ENCODE measurements at regions not wholly inside any gene's neighbourhood (a gene's known extent, or its start where the extent isn't known, plus 50 kb on each side); places are given as distances from the start of the nearest gene placed in this dataset.

DNA sequence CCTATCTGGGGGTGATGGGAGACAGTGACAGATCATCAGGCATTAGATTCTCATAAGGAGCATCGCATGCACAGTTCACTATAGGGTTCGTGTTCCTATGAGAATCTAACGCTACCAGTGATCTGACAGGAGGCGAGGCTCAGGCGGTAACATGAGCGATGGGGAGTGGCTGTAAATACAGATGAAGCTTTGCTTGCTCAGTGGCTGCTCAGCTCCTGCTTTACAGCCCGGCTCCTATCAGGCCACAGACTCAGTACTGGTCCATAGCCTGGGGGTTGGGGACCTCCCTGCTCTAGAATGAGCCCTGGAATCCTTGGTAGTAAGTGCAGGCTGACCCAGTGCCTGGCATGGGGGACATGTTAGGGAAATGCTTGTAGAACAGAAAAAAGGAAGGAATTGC is 426.0 kb downstream of the TYW1 start:
- DNase-seq (ENCODE audit: low read depth in 2 of 2) = no peak

DNA sequence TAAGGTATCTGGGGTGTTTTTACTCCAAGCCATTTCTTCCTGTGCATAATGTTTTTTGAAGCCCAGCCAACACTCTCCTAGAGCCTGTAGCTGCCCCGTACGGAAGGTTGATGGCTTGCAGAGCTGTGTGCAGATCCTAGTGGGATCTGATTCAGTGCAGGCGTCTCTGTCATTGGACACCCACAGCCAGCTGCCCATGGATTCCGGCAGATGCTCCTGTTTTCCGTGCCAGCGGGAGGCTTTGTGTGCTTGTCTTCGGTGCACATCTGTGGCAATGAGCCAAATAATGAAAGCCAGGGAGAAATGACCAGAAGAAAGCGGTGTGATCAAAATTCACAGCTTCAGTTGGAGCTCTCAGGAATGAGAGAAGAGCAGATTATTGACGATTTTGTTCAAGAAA is 426.4 kb downstream of the TYW1 start:
- DNase-seq (ENCODE audit: low read depth in 2 of 2) = no peak

DNA sequence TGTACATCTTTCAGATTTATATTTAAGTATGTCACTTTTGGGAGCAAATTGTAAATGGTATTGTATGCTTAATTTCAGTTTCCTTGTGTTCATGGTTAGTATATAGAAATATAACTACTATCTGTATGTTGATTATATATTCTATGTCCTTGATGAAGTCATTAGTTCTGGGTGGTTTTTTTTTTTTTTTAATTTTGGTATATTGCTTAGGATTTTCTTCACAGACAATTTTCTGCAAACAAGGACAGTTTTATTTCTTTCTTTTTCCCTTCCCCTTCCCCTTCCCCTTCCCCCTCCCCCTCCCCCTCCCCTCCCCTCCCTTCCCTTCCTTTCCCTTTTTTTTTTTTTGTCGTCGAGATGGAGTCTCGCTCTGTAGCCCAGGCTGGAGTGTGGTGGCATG is 430.0 kb downstream of the TYW1 start:
- no peak for DNase-seq (ENCODE audit: low read depth in 2 of 2)

DNA sequence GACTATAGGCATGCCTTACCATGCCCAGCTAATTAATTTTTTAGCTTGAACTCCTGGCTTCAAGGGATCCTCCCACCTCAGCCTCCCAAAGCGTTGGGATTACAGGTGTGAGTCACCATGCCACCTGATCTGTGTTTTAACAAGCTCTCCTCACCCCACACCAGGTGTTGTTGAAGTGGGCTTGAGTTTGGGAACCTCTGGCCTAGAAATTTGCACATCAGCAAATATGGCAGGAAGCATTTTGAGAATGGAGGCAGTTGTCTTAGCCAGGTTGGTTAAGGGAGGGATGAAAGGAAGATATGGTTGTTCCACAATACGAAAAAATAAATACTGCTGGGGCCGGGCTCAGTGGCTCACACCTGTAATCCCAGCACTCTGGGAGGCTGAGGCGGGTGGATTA is 433.1 kb downstream of the TYW1 start:
- no peak for DNase-seq (ENCODE audit: low read depth in 2 of 2)

DNA sequence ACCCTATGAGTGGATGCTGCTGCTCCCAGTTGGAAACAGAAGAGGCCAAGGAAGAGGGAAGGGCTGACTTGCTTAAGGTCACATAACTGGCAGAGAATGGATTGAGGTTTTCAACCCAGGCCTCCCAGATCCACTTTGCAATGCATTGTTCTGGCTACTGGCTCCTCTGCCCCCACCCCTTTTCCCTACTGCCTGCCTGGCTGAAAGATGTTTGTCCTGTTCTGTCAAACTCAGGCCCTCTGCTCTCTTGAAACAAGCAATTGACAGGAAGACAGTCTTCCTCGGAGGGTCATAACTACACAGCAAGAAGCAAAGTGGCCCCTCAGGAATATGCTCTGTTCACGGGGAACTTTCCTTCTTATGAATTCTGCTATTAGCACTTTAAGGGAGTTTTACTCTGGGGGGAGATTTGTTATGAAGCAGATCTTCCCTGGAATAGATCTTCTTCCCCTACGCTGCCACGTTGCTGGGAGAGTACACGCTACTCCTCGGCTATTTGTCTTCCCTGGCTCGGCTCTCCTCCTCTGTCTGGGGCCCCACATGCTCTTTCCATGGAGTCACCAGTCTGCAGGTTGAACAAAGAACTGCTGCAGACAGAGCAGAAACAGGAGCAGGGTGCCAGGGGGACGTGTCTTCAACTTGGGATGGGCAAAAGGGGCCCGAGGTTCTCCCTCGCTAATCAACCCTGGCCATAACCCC is 436.1 kb downstream of the TYW1 start:
- no peak for DNase-seq (ENCODE audit: low read depth in 2 of 2)

DNA sequence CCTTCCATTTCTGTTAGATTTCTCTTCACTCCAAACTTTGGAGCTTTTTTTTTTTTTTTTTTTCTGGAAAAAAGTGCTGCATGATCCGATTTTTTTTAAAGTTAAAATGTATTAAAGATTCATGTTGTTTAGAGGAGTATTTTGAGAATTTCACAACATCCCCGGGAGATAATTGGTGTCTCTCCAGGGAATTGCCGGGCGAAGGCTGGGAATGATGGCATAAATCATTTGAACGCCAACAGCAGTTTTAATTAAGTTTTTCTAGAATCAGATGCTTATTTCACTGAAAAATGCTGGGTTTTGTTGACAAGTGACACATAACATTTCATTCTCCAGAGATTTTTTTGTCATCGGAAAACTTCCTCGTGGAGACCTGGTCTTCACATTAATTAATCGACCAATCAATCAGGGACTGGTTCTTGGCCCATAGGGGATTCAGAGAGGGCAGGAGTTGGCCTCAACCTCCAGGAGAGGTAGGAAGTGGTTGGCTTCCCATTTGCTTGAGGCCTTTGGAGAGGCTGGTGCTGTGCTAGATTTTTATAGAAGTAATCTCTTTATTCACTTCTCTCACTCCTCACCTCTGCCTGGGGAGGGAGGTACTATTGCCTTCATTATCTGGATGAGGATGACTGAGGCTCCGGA is 439.4 kb downstream of the TYW1 start:
- no peak for DNase-seq (ENCODE audit: low read depth in 2 of 2)

DNA sequence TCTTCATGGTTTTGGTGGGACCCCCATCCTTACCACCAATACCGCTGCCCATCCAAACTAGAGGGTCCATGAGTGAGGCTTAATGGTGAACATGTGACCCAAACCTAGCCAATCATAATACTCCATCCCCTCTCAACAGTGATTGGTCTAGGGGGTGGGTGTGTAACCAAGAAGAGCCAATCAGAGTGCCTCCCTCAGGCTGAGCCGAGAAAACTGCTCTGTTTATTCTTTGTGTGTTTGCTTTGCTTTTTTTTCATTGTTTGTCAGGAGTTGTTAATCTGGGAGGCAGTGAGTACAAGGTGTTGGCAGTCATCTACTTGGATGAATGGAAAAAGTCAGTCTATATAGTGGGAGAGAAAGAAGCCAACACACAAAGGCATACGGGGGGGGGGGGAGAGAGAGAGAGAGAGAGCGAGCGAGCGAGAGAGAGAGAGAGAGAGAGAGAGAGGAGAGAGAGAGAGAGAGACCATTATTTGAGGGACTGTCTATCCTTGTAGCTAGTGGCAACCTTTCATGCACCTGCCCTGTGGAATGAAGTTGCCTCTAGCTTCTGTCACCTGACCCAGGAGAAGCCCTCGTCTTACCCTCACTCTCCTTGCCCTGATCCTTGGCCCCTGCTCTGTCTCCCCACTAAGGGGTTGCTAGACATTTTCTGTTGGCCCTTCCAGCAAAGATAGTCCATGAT is 441.7 kb downstream of the TYW1 start:
- no peak for DNase-seq (ENCODE audit: low read depth in 2 of 2)

DNA sequence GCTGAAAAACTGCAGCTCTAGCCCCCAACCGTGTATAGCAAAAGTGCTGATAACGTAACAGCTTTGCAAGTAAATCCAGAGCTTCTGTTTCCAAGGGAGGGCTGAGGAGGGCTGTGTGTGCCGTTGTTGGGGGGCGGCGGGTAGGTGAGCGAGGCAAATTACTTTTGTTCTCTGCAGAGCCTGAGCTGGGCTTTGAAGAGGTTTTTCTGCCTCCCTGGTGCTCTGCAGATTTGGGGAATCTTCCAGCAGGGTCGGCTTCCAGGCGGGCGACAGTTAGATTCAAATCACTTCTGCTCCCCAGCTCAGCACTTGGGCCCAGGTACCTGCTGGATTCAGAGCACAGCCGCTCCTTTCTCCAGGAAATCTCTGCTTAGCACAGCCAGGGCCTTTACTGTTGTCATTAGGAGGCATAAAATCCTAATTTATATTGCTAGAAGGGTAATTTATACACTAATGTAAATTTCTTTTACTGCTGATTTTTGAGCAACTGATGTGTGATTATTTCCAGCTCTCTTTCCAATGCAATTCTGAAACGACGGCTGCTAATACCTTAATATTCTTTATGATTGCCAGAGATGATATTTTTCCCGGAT is 442.4 kb downstream of the TYW1 start:
- DNase-seq (ENCODE audit: low read depth in 2 of 2) = no peak

DNA sequence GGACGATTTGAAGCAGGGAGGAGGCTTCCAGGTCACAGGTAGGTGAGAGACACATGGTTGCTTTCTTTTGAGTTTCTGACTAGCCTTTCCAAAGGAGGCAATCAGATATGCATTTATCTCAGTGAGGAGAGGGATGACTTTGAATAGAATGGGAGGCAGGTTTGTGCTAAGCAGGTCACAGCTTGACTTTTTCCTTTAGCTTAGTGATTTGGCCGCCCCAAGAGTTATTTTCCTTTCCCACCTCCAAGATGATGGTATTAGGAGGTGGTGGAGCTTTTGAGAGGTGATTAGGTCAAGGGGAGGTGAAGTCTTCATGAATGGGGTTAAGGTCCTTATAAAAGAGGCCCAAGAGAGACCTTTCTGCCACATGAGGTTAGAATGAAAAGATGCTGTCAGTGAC is 443.7 kb downstream of the TYW1 start:
- no peak for DNase-seq (ENCODE audit: low read depth in 2 of 2)

DNA sequence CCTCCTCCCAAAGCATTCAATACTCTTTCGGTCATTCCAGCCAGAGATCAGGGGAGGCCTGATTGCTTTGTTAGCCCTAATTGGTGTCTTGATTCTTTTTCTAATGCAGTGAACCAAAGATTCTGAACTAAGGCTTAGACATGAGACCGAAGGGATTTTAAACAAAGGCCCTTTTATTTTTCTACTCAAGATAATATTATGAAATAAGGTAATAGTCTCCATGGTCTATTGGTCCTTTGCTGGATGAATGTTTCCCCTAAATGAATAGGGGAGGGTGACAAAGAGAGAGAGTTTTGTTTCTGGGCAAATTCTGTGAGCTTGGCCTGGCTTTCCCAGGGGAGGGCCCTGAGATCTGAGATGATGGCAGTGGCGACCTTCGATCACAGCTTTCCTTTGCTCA is 449.1 kb downstream of the TYW1 start:
- DNase-seq (ENCODE audit: low read depth in 2 of 2) = no peak

DNA sequence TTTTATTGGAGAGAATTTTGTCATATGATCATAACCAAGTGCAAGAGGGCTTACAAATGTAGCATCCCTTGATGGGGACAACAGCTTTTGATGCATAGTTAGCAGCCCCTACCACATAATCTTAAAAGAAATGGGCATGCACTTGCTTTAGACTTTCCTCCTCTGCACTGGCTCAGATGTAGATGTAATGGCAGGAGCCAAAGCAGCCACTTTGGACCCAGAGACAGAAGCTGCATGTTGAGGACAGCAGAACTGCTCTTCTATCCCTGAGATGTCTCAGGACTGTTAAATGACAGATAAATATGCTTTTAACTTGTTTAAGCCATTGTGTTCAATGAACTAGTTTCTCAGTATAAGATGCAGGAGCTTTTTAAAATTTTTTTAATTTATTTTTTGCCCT is 450.7 kb downstream of the TYW1 start:
- no peak for DNase-seq (ENCODE audit: low read depth in 2 of 2)

DNA sequence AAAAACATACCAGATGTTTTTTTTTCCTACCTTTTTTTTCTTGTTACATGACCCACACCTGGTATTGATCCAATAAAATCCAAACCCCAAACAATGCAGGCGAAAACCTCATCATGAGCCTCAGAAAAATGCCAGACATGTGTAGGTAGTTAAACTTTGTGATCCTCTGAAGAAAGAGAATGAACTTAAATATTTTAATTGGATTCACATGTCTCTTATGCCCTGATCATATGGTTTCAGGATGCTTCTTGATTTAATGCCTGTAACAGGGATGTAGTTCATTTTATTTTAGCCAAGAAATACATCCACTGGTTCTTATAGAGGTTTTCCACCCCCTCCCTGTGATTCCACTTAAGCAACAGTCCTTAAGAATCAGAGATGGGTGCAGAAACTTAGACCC is 451.6 kb downstream of the TYW1 start:
- no peak for DNase-seq (ENCODE audit: low read depth in 2 of 2)

DNA sequence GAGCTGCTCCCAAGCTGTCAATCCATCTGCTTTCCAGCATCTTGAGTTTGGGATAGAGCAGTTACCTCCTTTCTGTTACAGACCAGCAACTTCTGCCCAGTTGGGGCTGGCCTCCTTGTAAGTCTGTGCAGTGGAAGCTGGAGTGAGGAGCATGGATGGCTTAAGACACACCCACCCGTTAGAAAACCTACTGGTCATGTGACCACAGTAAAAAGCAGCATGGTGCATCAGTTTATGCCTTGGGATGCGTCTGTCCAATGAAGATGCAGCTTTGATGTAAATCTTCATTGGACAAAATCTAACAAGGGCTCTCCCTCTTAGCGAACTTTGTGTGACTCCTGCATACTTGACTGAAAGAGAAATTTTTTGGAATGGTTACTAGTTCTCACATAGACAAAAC is 453.5 kb downstream of the TYW1 start:
- DNase-seq (ENCODE audit: low read depth in 2 of 2) = no peak

DNA sequence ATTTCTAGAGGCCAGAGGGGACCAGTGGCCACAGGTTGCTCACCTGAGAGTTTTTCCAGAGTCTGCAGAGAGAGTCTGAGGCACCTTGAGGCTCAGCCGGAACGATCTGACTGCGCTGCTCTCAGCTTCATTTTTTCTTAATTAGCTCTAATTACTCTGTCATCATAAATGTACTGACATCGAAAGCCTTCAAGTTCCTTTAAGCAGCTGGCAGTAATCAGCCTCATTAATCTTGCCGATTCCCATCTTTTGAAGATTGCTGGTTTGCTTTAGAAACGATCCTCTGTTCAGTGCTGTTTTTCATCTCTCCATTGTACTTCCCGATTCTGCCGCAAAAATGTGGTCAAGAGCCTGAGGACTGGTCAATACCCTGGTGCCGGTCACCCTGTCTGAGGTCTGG is 454.7 kb downstream of the TYW1 start:
- DNase-seq (ENCODE audit: low read depth in 2 of 2) = no peak

DNA sequence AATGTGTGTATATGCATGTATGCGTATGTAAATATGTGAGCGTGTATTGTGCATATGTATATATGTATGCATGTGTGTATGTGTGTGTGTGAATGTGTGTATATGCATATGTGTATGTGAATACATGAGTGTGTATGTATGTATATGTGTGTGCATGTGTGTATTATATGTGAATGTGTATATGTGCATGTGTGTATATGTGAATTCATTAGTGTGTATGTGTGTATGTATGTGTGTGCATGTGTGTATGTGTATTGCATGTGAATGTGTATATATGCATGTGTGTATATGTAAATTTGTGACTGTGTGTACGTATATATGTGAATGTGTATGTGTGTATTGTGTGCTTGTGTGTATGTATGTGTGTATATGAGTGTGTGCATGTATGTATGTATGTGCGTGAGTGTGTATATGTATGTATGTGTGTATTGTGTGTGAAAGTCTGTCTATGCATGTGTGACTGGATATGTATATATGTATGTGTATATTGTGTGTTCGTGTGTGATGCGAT is 455.9 kb downstream of the TYW1 start:
- no peak for DNase-seq (ENCODE audit: low read depth in 2 of 2)

DNA sequence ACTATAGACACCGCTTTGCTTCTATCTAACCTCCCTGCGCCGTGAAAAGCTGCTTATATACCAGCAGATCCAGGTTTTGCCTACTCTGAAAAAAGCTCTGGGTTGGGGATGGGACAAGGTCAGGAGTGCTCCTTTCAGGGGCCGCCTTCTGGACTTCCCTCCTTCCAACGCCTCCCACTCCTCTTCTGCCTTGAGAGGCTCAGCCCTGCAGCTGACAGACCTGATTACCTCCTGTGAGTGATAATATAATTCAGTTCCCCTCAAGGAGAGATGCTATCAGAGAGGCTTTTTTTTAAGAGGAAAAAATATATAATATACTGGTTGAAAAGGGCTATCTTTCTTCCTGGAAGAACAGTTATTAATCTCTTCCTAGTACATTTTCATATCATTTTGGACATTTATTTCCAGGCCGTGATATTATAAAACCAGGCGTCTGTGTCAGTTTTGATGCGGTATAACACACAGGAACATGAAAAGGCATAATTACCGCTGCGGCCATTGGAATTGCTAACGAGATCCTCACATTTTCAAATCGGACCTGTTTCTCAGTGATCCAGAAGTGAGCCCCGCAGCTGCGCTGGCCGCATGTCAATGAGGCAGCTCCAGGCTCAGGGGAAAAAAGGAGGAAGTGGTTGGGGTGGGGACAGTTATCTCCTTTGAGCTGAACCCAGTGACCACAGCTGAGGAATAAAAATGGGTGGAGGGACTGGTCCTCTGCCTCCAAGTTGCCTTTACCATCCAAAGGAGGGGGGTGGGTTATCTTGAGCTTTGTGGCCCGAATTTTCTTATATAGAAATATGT is 457.1 kb downstream of the TYW1 start:
- no peak for DNase-seq (ENCODE audit: low read depth in 2 of 2)

DNA sequence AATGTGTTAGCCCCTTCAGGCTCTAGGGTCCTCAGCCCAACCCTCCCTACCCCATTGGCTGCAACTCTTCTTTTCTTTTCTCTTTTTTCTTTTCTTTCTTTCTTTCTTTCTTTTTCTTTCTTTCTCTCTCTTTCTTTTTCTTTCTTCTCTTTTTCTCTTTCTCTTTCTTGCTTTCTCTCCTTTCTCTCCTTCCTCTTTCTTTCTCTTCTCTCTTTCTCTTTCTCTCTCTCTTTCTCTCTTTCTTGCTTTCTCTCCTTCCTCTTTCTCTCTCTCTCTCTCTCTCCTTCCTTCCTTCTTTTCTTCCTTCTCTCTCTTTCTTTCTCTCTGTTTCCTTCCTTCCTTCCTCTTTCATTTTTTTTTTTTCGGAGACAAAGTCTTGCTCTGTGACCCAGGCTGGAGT is 458.9 kb downstream of the TYW1 start:
- no peak for DNase-seq (ENCODE audit: low read depth in 2 of 2)

DNA sequence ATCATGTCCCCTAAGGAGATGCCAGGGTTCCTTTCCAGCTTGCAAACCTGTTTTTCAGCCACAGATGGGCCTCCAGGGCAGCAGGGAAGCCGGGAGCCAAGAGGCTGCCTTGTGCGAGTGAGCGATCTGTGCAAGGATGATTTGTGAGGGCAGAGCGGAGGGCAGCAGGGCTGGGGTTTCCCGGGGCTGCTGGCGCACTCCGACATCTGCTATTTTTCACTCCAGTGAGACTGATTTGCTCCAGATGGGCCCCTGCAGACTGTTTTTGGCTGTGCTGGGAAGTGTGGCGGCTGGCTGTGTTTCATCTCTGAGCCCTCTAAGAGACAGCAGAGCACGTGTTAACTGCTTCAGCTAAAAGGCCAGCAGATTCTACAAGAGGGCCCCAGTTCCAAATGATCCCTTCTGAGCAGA is 466.2 kb downstream of the TYW1 start:
- no peak for DNase-seq (ENCODE audit: low read depth in 2 of 2)

DNA sequence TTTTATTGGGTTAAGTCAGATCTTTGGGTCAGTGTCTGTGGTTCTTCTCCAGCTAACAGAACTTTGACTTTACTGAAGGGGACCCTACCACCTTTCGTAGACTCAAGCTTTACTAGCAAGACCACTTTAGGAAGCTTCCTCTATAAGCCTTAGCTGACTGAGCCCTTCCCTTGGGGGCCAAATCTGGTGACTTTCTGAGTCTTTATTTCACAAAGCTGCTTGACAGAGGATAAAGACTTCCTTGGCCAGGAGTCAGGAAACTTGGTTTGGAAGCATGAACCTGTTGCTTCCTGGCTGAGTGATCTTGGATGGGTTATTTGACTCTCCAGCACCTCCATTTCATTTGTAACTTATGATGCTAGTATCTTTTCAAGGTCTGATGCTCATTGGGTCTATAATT is 466.7 kb downstream of the TYW1 start:
- DNase-seq (ENCODE audit: low read depth in 2 of 2) = no peak

DNA sequence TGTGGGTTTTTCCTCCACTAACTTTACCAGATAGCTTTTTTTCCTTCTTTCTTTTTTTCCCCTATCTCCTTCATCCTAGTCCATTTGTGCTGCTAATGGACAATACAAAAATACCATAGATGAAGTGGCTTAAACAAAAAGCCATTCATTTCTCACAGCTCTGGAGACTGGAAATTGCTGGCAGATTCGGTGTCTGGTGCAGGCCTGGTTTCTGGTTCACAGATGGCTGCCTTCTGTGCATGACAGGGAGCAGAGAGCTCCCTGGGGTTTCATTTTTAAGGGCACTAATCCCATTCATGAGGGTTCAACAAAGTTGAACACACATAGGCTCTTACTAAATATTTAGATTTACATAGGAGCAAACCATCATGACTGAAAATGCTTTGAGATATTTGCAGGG is 467.4 kb downstream of the TYW1 start:
- DNase-seq (ENCODE audit: low read depth in 2 of 2) = no peak

DNA sequence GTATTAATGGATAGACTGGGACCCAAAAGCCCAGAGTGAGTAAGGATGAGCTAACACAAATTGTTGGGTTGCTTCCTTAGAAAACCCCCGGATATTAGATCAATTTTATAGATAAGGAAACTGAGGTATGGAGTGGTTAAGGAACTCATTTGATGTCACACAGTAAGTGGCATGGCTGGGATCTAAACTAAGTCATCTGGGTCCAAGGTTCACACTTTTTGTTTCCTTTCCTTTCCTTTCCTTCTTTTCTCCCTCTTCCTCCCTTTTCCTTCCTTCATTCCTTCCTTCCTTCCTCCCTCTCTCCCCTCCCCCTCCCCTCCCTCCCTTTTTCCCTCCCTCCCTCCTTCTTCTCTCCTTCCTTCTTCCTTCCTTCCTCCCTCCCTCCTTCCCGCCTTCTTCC is 469.5 kb downstream of the TYW1 start:
- no peak for DNase-seq (ENCODE audit: low read depth in 2 of 2)

DNA sequence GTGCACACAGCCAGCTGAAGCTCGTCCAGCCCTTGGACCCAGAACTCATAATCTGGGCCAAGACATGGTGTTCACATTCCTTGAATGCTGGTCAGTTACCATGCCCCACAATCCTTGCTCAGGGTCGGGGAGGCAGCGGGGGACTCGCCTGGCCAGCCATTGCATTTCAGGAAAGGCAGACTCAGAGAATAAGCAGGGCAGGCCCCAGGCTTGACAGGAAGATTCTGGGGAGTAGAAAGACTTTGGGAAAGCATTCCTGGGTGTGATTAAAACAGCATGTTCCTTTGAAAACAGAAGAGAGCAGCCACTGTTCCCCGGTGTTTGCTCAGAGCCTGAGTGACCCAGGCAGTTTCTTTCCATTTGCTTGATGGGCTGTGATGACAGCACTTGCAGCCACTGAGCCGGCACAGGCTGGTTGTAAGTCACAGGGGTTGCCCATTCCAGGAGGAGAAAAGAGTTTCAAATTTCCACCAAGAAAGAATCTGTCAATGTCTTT is 473.7 kb downstream of the TYW1 start:
- no peak for DNase-seq (ENCODE audit: low read depth in 2 of 2)
